CD4-positive, CD25-positive, alpha-beta regulatory T cell (primary cell): ENCODE measurements at regions not wholly inside any gene's neighbourhood (a gene's known extent, or its start where the extent isn't known, plus 50 kb on each side); places are given as distances from the start of the nearest gene placed in this dataset.

Source experiments
- ATAC-seq, 2 donors: fragments of 150-1000 bp; cut with Tn5 transposase; one replicate each; pipeline ENCODE4 v1.10.0; 2021; ENCODE audit warnings: low read depth in 2 of 2, moderate number of reproducible peaks in 2 of 2, moderate library complexity in 1 of 2
- DNase-seq, 3 donors: peaks; one replicate each; pipeline versions ENCODE4 v3.0.0 to v3.0.0-alpha.2; 2012 to 2022; ENCODE audit warnings: mixed read lengths in 1 of 3
- H3K27ac ChIP-seq: one replicate; pipeline ENCODE4 v1.7.0; 2013; ENCODE audit warnings: mild to moderate bottlenecking, low read length; ENCODE audit not compliant: insufficient read depth, poor library complexity, severe bottlenecking
- H3K27me3 ChIP-seq: one replicate; pipeline ENCODE4 v1.7.0; 2013; ENCODE audit warnings: low read length; ENCODE audit not compliant: control insufficient read depth, insufficient read depth
- H3K36me3 ChIP-seq: one replicate; pipeline ENCODE4 v1.7.0; 2013; ENCODE audit warnings: mild to moderate bottlenecking, low read length, moderate library complexity; ENCODE audit not compliant: control insufficient read depth, insufficient read depth
- H3K4me1 ChIP-seq: 2 replicates; pipeline ENCODE4 v1.7.0; 2013; ENCODE audit warnings: mild to moderate bottlenecking, low read length; ENCODE audit not compliant: insufficient read depth, control insufficient read depth, poor library complexity, severe bottlenecking
- H3K4me3 ChIP-seq: one replicate; pipeline ENCODE4 v1.7.0; 2013; ENCODE audit warnings: low read depth, mild to moderate bottlenecking, low read length, moderate library complexity
- H3K9me3 ChIP-seq, 2 experiments: 1 replicate in 1 of 2; 2 replicates in 1 of 2; pipeline ENCODE4 v1.7.0; 2013; ENCODE audit warnings: low read length in 2 of 2, mild to moderate bottlenecking in 1 of 2, moderate library complexity in 1 of 2; ENCODE audit not compliant: control insufficient read depth in 2 of 2
- H3K27ac Mint-ChIP-seq, 3 donors: one replicate each; pipeline ENCODE4 v1.8.0; 2020 to 2022; ENCODE audit warnings: mild to moderate bottlenecking in 3 of 3, mixed read lengths in 3 of 3, moderate library complexity in 2 of 3
- H3K27me3 Mint-ChIP-seq: one replicate; pipeline ENCODE4 v1.8.0; 2022; ENCODE audit warnings: mild to moderate bottlenecking, mixed read lengths
- H3K36me3 Mint-ChIP-seq: one replicate; pipeline ENCODE4 v1.8.0; 2020; ENCODE audit warnings: mixed read lengths
- H3K4me1 Mint-ChIP-seq, 4 donors: one replicate each; pipeline ENCODE4 v1.8.0; 2020 to 2022; ENCODE audit warnings: mixed read lengths in 4 of 4, mild to moderate bottlenecking in 1 of 4
- H3K4me3 Mint-ChIP-seq, 4 donors: one replicate each; pipeline ENCODE4 v1.8.0; 2020 to 2022; ENCODE audit warnings: mild to moderate bottlenecking in 4 of 4, mixed read lengths in 4 of 4, moderate library complexity in 3 of 4
- H3K9me3 Mint-ChIP-seq, 7 donors: one replicate each; pipeline ENCODE4 v1.8.0; 2020 to 2022; ENCODE audit warnings: mixed read lengths in 7 of 7, mild to moderate bottlenecking in 3 of 7, moderate library complexity in 2 of 7

- ATAC-seq (no peak), DNase-seq (no peak)
- no peak overlapping the region for H3K4me3 ChIP-seq
- Mint-ChIP-seq H3K27ac (no peak overlapping the region), H3K4me3 (no peak overlapping the region), H3K4me1 (peaks cover 0 to 2% (median 0%) of the 10 kb centered on the region in 4 donors), H3K27me3 (no peaks in the 10 kb centered on the region), H3K36me3 (no peaks in the 10 kb centered on the region), H3K9me3 (peaks cover 0 to 3% (median 0%) of the 10 kb centered on the region in 7 donors)
- H3K9me3 ChIP-seq, result no peaks in the 10 kb centered on the region
- no peak overlapping the region for H3K27ac ChIP-seq
- H3K27me3 ChIP-seq, result no peaks in the 10 kb centered on the region
- no peaks in the 10 kb centered on the region for H3K4me1 ChIP-seq
- no peaks in the 10 kb centered on the region for H3K36me3 ChIP-seq
Measured at GRCh38 chr20:22509843-22510147, 74.6 kb downstream of the FOXA2 start.

DNA sequence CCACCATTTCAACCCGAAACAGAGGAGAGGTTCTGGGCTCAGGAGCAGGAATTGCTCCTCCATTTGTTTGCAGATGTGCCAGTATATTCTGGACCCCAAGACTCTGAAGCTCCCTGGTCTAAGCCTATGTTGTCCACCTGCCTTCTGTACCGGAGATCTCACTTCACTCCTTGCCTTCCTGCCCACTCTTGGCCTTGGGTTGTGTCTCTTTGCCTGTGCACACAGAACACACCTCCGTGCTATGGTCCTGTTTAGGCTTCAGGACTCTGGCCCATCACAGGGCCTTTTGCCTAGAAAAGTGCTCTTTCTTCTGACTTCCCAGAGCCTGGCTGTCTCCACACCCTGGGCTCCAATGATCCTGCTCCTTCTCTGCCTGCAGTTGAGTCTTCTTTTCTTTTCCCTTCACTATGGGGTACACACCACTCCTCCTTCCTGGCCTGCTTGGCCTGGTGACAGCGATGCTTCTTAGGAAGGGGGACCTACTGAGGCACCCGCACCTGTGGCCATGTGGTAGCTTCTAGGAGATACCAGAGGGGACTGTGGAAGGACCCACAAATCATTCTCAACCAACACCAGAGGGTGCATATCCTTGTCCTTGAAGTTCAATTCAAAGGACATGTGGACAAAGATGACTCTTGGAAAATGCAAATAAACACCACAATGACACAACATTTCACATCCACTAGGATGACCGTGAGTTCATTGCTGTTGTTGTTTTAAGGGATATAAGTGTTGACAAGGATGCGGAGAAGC lies 75.1 kb downstream of the FOXA2 start:
- Histone ChIP-seq H3K4me1 (no peaks in the 10 kb centered on the region), H3K4me3 (no peak overlapping the region), H3K36me3 (no peaks in the 10 kb centered on the region), H3K27me3 (no peaks in the 10 kb centered on the region), H3K27ac (no peak overlapping the region), H3K9me3 (no peaks in the 10 kb centered on the region)
- H3K9me3 Mint-ChIP-seq, result peaks cover 0 to 3% (median 0%) of the 10 kb centered on the region in 7 donors
- H3K4me3 Mint-ChIP-seq, result no peak overlapping the region
- H3K27me3 Mint-ChIP-seq, result no peaks in the 10 kb centered on the region
- DNase-seq (no peak), ATAC-seq (no peak)
- peaks cover 0 to 2% (median 0%) of the 10 kb centered on the region in 4 donors for H3K4me1 Mint-ChIP-seq
- no peaks in the 10 kb centered on the region for H3K36me3 Mint-ChIP-seq
- H3K27ac Mint-ChIP-seq, result no peak overlapping the region

DNA sequence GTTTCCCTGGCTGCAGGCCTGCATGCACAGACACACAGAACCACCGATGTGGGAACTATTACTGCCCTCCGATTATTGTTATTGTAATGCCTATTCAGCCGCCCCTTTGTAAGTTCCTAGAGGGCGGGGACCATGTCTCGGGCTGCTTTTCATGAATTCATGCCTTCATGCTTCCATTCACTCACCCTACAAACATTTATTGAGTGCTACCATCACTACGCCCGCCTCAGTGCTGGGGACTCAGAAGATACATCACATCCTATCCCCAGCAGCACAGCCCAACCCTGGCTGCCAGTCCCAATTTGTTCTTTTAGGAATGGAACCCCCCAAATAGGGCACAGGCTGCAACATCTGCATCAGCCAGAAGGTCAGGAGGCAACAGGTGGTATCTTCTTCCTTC lies 75.9 kb downstream of the FOXA2 start:
- Mint-ChIP-seq H3K4me3 (no peak overlapping the region), H3K36me3 (no peaks in the 10 kb centered on the region), H3K9me3 (peaks cover 0 to 5% (median 0%) of the 10 kb centered on the region in 7 donors), H3K4me1 (peaks cover 0 to 2% (median 0%) of the 10 kb centered on the region in 4 donors), H3K27me3 (no peaks in the 10 kb centered on the region), H3K27ac (no peak overlapping the region)
- Histone ChIP-seq H3K4me3 (no peak overlapping the region), H3K9me3 (no peaks in the 10 kb centered on the region), H3K4me1 (no peaks in the 10 kb centered on the region), H3K27me3 (no peaks in the 10 kb centered on the region), H3K27ac (no peak overlapping the region), H3K36me3 (no peaks in the 10 kb centered on the region)
- DNase-seq (no peak), ATAC-seq (no peak)

DNA sequence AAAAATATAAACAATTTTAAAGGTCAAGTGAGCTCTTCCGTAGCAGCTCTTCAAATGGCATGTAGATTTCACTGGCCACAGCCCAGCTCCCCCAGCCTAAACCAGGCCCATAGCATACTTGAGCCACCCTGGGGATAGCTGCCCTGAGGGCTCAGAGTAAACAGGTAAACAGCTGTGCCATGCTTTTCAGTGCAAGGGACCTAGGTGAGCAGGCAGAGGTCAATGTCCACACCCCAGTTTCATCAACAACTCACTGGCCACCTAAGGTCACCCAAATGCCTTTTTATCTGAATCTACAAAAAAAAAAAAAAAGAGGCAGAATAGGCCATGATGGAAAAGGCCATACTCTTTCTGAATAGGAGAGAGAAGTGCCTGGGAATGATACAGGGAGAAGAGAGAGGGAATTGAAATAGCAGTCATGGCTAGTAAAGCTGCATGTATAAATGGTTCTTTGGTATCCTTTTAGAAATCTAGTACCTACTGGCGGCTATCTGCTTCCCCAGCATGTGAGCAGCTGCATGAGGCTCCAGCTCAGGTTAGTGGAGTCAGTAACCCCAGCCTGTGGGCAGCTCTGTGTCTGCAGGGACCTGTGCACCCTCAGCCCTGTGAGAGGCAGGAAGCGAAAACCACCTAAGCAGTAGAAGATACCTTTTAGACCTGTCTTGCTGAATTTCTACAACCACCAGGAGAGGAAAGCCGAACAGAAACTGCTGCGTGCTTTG lies 77.0 kb downstream of the FOXA2 start:
- peaks cover 0 to 5% (median 0%) of the 10 kb centered on the region in 7 donors for H3K9me3 Mint-ChIP-seq
- H3K27ac Mint-ChIP-seq, result no peak overlapping the region
- H3K36me3 Mint-ChIP-seq, result no peaks in the 10 kb centered on the region
- Histone ChIP-seq H3K27me3 (no peaks in the 10 kb centered on the region), H3K4me1 (no peaks in the 10 kb centered on the region), H3K36me3 (no peaks in the 10 kb centered on the region), H3K27ac (no peak overlapping the region), H3K4me3 (no peak overlapping the region), H3K9me3 (no peaks in the 10 kb centered on the region)
- H3K4me1 Mint-ChIP-seq, result peaks cover 0 to 2% (median 0%) of the 10 kb centered on the region in 4 donors
- no peak for ATAC-seq
- no peaks in the 10 kb centered on the region for H3K27me3 Mint-ChIP-seq
- DNase-seq, result no peak
- no peak overlapping the region for H3K4me3 Mint-ChIP-seq

DNA sequence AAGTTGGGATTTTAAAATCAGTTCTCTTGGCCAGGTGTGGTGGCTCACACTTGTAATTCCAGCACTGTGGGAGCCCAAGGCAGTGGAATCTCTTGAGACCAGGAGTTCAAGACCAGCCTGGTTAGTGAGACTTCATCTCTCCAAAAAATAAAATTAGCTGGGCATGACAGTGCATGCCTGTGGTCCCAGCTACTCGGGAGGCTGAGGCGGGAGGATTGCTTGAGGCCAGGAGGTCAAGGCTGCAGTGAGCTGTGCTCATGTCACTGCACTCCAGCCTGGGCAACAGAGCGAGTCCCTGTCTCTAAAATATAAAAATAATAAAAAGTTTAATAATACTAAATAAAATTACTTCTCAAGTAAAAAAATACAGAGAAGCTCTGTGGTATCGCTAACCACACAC lies 77.5 kb downstream of the FOXA2 start:
- Mint-ChIP-seq H3K9me3 (peaks cover 0 to 5% (median 0%) of the 10 kb centered on the region in 7 donors), H3K27me3 (no peaks in the 10 kb centered on the region), H3K4me1 (peaks cover 0 to 2% (median 0%) of the 10 kb centered on the region in 4 donors), H3K36me3 (no peaks in the 10 kb centered on the region), H3K27ac (no peak overlapping the region), H3K4me3 (no peak overlapping the region)
- Histone ChIP-seq H3K4me3 (no peak overlapping the region), H3K9me3 (no peaks in the 10 kb centered on the region), H3K36me3 (no peaks in the 10 kb centered on the region), H3K27ac (no peak overlapping the region), H3K27me3 (no peaks in the 10 kb centered on the region), H3K4me1 (no peaks in the 10 kb centered on the region)
- DNase-seq (no peak), ATAC-seq (no peak)

DNA sequence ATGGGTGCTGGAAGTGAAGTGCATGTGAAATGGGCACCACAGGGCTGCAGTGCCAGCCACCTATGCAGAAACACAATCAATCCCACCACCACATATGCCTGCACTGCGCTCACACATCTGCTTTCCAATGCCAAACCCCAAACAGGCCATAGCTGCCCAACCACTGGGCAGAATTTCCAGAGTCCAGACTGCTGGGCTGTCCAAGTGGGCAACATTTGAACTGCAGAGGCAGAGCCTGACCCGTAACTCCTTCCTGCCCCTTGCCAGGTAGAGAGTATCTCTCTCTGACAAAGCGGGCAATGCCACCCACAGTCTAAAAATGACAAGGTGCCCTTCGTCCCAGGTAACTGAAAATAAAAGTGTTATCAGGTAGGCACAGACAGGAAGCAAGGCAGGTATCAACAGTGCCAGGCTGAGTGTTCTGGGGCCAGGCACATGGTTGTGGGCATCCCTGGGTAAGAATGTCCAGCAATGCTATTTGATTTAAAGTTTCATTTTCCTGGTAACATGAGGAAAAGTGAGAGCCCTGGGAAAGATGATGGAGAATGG lies 79.5 kb downstream of the FOXA2 start:
- Mint-ChIP-seq H3K4me3 (no peak overlapping the region), H3K36me3 (no peaks in the 10 kb centered on the region), H3K27ac (no peak overlapping the region), H3K9me3 (peaks cover 0 to 5% (median 0%) of the 10 kb centered on the region in 7 donors), H3K4me1 (peaks cover 0 to 2% (median 0%) of the 10 kb centered on the region in 4 donors), H3K27me3 (no peaks in the 10 kb centered on the region)
- DNase-seq, result no peak
- Histone ChIP-seq H3K27me3 (no peaks in the 10 kb centered on the region), H3K4me1 (no peaks in the 10 kb centered on the region), H3K4me3 (no peak overlapping the region), H3K36me3 (no peaks in the 10 kb centered on the region), H3K9me3 (no peaks in the 10 kb centered on the region), H3K27ac (no peak overlapping the region)
- ATAC-seq, result no peak

DNA sequence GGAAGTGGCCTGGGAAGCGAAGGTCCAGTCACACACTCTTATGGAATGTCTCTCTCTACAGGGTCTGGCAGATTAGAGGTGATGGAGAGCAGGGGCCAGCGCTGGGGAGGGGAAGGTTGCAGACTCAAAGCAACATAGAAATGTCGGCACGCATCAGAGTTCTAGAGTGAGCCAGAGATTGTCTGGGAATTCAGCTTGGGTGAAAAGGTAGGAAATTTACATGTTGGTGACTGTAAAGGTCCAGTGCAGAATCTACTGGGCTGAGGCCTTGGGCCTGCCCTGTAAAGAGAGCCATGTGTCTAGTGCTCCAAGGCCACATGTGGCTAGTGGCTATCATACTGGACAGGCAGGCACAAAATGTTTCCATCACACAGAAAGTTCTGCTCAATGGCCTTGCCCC lies 80.8 kb downstream of the FOXA2 start:
- Histone ChIP-seq H3K27ac (no peak overlapping the region), H3K4me1 (no peaks in the 10 kb centered on the region), H3K27me3 (no peaks in the 10 kb centered on the region), H3K36me3 (no peaks in the 10 kb centered on the region), H3K9me3 (no peaks in the 10 kb centered on the region), H3K4me3 (no peak overlapping the region)
- Mint-ChIP-seq H3K36me3 (no peaks in the 10 kb centered on the region), H3K4me3 (no peak overlapping the region), H3K4me1 (no peaks in the 10 kb centered on the region), H3K27ac (no peak overlapping the region), H3K9me3 (peaks cover 0 to 5% (median 0%) of the 10 kb centered on the region in 7 donors), H3K27me3 (no peaks in the 10 kb centered on the region)
- no peak for ATAC-seq
- DNase-seq, result no peak
